Neural progenitor cell (in vitro differentiated cells): ENCODE measurements at regions not wholly inside any gene's neighbourhood (a gene's known extent, or its start where the extent isn't known, plus 50 kb on each side); places are given as distances from the start of the nearest gene placed in this dataset.

Experiments
- DNase-seq: peaks from one replicate; pipeline ENCODE4 v3.0.0-alpha.2; 2016; ENCODE audit warnings: low spot score
- H2AFZ ChIP-seq: fragments of 200-600 bp; sonication (generic); replicated peaks from 2 replicates; pipeline ENCODE4 v1.6.1; 2016; ENCODE audit warnings: antibody characterized with exemption
- H3F3A ChIP-seq: fragments of 200-600 bp; sonication (generic); 2 replicates; pipeline ENCODE4 v1.6.1; 2016; ENCODE audit warnings: antibody characterized with exemption, low read depth
- H3K27ac ChIP-seq: fragments of 200-600 bp; sonication (generic); 2 replicates; pipeline ENCODE4 v1.5.1; 2016; ENCODE audit warnings: mild to moderate bottlenecking
- H3K27me3 ChIP-seq: fragments of 200-600 bp; sonication (generic); 2 replicates; pipeline ENCODE4 v1.6.1; 2016; ENCODE audit warnings: mild to moderate bottlenecking, moderate library complexity
- H3K36me3 ChIP-seq: fragments of 200-600 bp; sonication (generic); 2 replicates; pipeline ENCODE4 v1.5.1; 2016
- H3K4me1 ChIP-seq: fragments of 200-600 bp; sonication (generic); 2 replicates; pipeline ENCODE4 v1.6.1; 2016; ENCODE audit warnings: mixed run types
- H3K4me2 ChIP-seq: fragments of 200-600 bp; sonication (generic); 2 replicates; pipeline ENCODE4 v1.6.1; 2016
- H3K4me3 ChIP-seq: fragments of 200-600 bp; sonication (generic); 2 replicates; pipeline ENCODE4 v1.5.1; 2016
- H3K79me2 ChIP-seq: fragments of 200-600 bp; sonication (generic); 2 replicates; pipeline ENCODE4 v1.6.1; 2016; ENCODE audit warnings: low read depth
- H3K9ac ChIP-seq: fragments of 200-600 bp; sonication (generic); 2 replicates; pipeline ENCODE4 v1.6.1; 2016
- H3K9me3 ChIP-seq: fragments of 200-600 bp; sonication (generic); 2 replicates; pipeline ENCODE4 v1.5.1; 2016; ENCODE audit warnings: low read depth
- H4K20me1 ChIP-seq: fragments of 200-600 bp; sonication (generic); 2 replicates; pipeline ENCODE4 v1.6.1; 2016; ENCODE audit warnings: low read depth
- H3K27ac Mint-ChIP-seq: 3 replicates; pipeline ENCODE4 v1.8.0; 2021; ENCODE audit warnings: mixed read lengths
- H3K27me3 Mint-ChIP-seq: 2 replicates; pipeline ENCODE4 v1.8.0; 2022; ENCODE audit warnings: low read depth, mild to moderate bottlenecking, inconsistent platforms, moderate library complexity, mixed read lengths; ENCODE audit not compliant: insufficient read depth
- H3K36me3 Mint-ChIP-seq: 3 replicates; pipeline ENCODE4 v1.8.0; 2021; ENCODE audit warnings: mixed read lengths
- H3K4me1 Mint-ChIP-seq: 3 replicates; pipeline ENCODE4 v1.8.0; 2021; ENCODE audit warnings: mixed read lengths
- H3K4me3 Mint-ChIP-seq: 3 replicates; pipeline ENCODE4 v1.8.0; 2021; ENCODE audit warnings: mild to moderate bottlenecking, moderate library complexity, mixed read lengths
- H3K9me3 Mint-ChIP-seq: 3 replicates; pipeline ENCODE4 v1.8.0; 2020; ENCODE audit warnings: mixed read lengths
- EZH2 ChIP-seq: fragments of 200-600 bp; sonication (generic); IDR thresholded peaks from 2 replicates; pipeline ENCODE4 v1.6.1; 2017; ENCODE audit warnings: antibody characterized with exemption, mild to moderate bottlenecking, moderate library complexity
- EZH2phosphoT487 ChIP-seq: fragments of 200-600 bp; sonication (generic); IDR thresholded peaks from 2 replicates; pipeline ENCODE4 v1.6.1; 2017; ENCODE audit warnings: antibody characterized with exemption
- TF ChIP-seq, protein P1 (sequence below): fragments of 200-600 bp; sonication (generic); IDR thresholded peaks from 2 replicates; pipeline ENCODE4 v1.5.1; 2017; ENCODE audit warnings: antibody characterized with exemption, mild to moderate bottlenecking

GRCh38 chr4:43846111-43846587 is 602.5 kb downstream of the KCTD8 start:
- Mint-ChIP-seq H3K27me3 (no peaks in the 10 kb centered on the region), H3K4me1 (peaks cover 4% of the 10 kb centered on the region), H3K9me3 (no peaks in the 10 kb centered on the region), H3K36me3 (no peaks in the 10 kb centered on the region), H3K4me3 (no peak overlapping the region), H3K27ac (no peak overlapping the region)
- Histone ChIP-seq H3K9ac (no peak overlapping the region), H3K4me3 (no peak overlapping the region), H3K79me2 (no peaks in the 10 kb centered on the region), H3K27me3 (no peaks in the 10 kb centered on the region), H3K27ac (no peak overlapping the region), H4K20me1 (no peaks in the 10 kb centered on the region), H3K4me1 (peaks cover 5% of the 10 kb centered on the region), H3F3A (no peaks in the 10 kb centered on the region), H3K9me3 (no peaks in the 10 kb centered on the region), H2AFZ (no peak overlapping the region), H3K4me2 (no peak overlapping the region), H3K36me3 (no peaks in the 10 kb centered on the region)
- TF ChIP-seq, protein P1, sequence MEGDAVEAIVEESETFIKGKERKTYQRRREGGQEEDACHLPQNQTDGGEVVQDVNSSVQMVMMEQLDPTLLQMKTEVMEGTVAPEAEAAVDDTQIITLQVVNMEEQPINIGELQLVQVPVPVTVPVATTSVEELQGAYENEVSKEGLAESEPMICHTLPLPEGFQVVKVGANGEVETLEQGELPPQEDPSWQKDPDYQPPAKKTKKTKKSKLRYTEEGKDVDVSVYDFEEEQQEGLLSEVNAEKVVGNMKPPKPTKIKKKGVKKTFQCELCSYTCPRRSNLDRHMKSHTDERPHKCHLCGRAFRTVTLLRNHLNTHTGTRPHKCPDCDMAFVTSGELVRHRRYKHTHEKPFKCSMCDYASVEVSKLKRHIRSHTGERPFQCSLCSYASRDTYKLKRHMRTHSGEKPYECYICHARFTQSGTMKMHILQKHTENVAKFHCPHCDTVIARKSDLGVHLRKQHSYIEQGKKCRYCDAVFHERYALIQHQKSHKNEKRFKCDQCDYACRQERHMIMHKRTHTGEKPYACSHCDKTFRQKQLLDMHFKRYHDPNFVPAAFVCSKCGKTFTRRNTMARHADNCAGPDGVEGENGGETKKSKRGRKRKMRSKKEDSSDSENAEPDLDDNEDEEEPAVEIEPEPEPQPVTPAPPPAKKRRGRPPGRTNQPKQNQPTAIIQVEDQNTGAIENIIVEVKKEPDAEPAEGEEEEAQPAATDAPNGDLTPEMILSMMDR: no peak
- no peak for TF ChIP-seq EZH2phosphoT487
- no peak for TF ChIP-seq EZH2
- DNase-seq: no peak

GRCh38 chr4:43853565-43854264 is 594.9 kb downstream of the KCTD8 start:
- Histone ChIP-seq H3K79me2 (no peaks in the 10 kb centered on the region), H3K4me1 (peaks cover 5% of the 10 kb centered on the region), H3K27ac (no peak overlapping the region), H3K9ac (no peak overlapping the region), H3K4me2 (no peak overlapping the region), H3F3A (no peaks in the 10 kb centered on the region), H3K4me3 (no peak overlapping the region), H3K27me3 (no peaks in the 10 kb centered on the region), H4K20me1 (no peaks in the 10 kb centered on the region), H2AFZ (no peak overlapping the region), H3K9me3 (no peaks in the 10 kb centered on the region), H3K36me3 (no peaks in the 10 kb centered on the region)
- H3K4me3 Mint-ChIP-seq: no peak overlapping the region
- H3K4me1 Mint-ChIP-seq: peaks cover 5% of the 10 kb centered on the region
- H3K9me3 Mint-ChIP-seq: no peaks in the 10 kb centered on the region
- TF ChIP-seq EZH2phosphoT487 (no peak), EZH2 (no peak)
- TF ChIP-seq, protein P1: no peak
- H3K27ac Mint-ChIP-seq: no peak overlapping the region
- no peak for DNase-seq
- no peaks in the 10 kb centered on the region for H3K36me3 Mint-ChIP-seq
- no peaks in the 10 kb centered on the region for H3K27me3 Mint-ChIP-seq

DNA sequence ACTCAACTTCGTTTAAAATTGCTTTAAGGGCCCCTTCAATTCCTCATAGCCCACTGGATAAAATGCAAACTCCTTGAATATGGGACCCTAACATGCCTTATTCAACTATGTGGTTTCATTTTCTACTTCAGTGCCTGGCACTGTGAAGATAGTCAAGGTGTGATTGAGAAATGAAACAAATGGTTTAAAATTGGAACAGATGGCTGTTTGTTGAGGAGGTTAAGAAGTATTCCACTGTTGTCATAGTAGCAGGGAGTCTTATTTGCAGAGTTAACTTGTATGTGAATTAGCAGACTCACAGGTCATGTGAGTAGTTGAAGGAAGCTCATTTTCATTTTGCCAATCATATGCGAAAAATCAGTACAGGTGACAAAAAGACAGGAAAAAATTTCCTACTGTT is 593.3 kb downstream of the KCTD8 start:
- H3K4me1 Mint-ChIP-seq: peaks cover 5% of the 10 kb centered on the region
- H3K4me2 ChIP-seq: no peak overlapping the region
- no peak for DNase-seq
- no peaks in the 10 kb centered on the region for H3F3A ChIP-seq
- no peaks in the 10 kb centered on the region for H3K27me3 Mint-ChIP-seq
- no peak overlapping the region for H2AFZ ChIP-seq
- no peak overlapping the region for H3K27ac ChIP-seq
- no peaks in the 10 kb centered on the region for H3K79me2 ChIP-seq
- no peak overlapping the region for H3K27ac Mint-ChIP-seq
- no peak overlapping the region for H3K4me3 ChIP-seq
- H3K36me3 ChIP-seq: no peaks in the 10 kb centered on the region
- H3K9me3 ChIP-seq: no peaks in the 10 kb centered on the region
- no peaks in the 10 kb centered on the region for H3K9me3 Mint-ChIP-seq
- H4K20me1 ChIP-seq: no peaks in the 10 kb centered on the region
- TF ChIP-seq EZH2phosphoT487 (no peak), EZH2 (no peak)
- TF ChIP-seq, protein P1: no peak
- no peak overlapping the region for H3K9ac ChIP-seq
- no peaks in the 10 kb centered on the region for H3K4me1 ChIP-seq
- H3K36me3 Mint-ChIP-seq: no peaks in the 10 kb centered on the region
- no peaks in the 10 kb centered on the region for H3K27me3 ChIP-seq
- H3K4me3 Mint-ChIP-seq: no peak overlapping the region
